Activated CD4-positive, alpha-beta T cell treated with anti-CD3 and anti-CD28 coated beads, Interleukin-2, Interleukin-6, amounts not matched to agents 100 ng/mL and 50 ng/mL, durations not matched to agents 16 hours and 8 hours (primary cell): ENCODE measurements at regions not wholly inside any gene's neighbourhood (a gene's known extent, or its start where the extent isn't known, plus 50 kb on each side); places are given as distances from the start of the nearest gene placed in this dataset.
A peak's percentile ranks its signal among the peaks of the same experiment; 100 is the strongest.
"Not testable (repeated sequence)": the region's sequence is repeated elsewhere in the genome, so short reads cannot be mapped to it uniquely, and the experiment has no call there.

ENCODE experiments used
- DNase-seq: peaks from one replicate; pipeline ENCODE4 v3.0.0-alpha.2; 2020

- DNase-seq, result no peak
Measured at GRCh38 chr7:124322561-124322960, 289.7 kb upstream of the TMEM229A start.

- no peak for DNase-seq
Measured at GRCh38 chr7:124318721-124319450, 286.0 kb upstream of the TMEM229A start.

- DNase-seq, result no peak
Measured at GRCh38 chr7:124310934-124311390, 278.1 kb upstream of the TMEM229A start.

- DNase-seq, result no peak
Measured at GRCh38 chr7:124308384-124308783, 275.5 kb upstream of the TMEM229A start.

GRCh38 chr7:124295289-124295688, 262.4 kb upstream of the TMEM229A start:
- no peak for DNase-seq

- no peak for DNase-seq
Measured at GRCh38 chr7:124284937-124285336, 252.1 kb upstream of the TMEM229A start.

GRCh38 chr7:124276005-124276622, 243.2 kb upstream of the TMEM229A start:
- DNase-seq, result peak; percentile 33

GRCh38 chr7:124275411-124275810, 242.5 kb upstream of the TMEM229A start:
- no peak for DNase-seq

- no peak for DNase-seq
Measured at GRCh38 chr7:124269774-124270173, 236.9 kb upstream of the TMEM229A start.

- DNase-seq, result no peak
Measured at GRCh38 chr7:124267154-124267553, 234.3 kb upstream of the TMEM229A start.

- DNase-seq, result peak; percentile 4
Measured at GRCh38 chr7:124263232-124263827, 230.5 kb upstream of the TMEM229A start.

GRCh38 chr7:124261710-124262109, 228.8 kb upstream of the TMEM229A start:
- no peak for DNase-seq

- DNase-seq, result no peak
Measured at GRCh38 chr7:124257638-124258308, 224.9 kb upstream of the TMEM229A start.

GRCh38 chr7:124255041-124255655, 222.3 kb upstream of the TMEM229A start:
- DNase-seq, result no peak

- no peak for DNase-seq
Measured at GRCh38 chr7:124254396-124254795, 221.5 kb upstream of the TMEM229A start.

- DNase-seq, result no peak
Measured at GRCh38 chr7:124251636-124252035, 218.8 kb upstream of the TMEM229A start.

- no peak for DNase-seq
Measured at GRCh38 chr7:124250297-124251034, 217.6 kb upstream of the TMEM229A start.

GRCh38 chr7:124247691-124248090, 214.8 kb upstream of the TMEM229A start:
- DNase-seq, result no peak

GRCh38 chr7:124246262-124246863, 213.5 kb upstream of the TMEM229A start:
- no peak for DNase-seq

GRCh38 chr7:124244469-124244868, 211.6 kb upstream of the TMEM229A start:
- not testable (repeated sequence) for DNase-seq

- no peak for DNase-seq
Measured at GRCh38 chr7:124219681-124220080, 186.8 kb upstream of the TMEM229A start.

GRCh38 chr7:124208642-124209041, 175.8 kb upstream of the TMEM229A start:
- no peak for DNase-seq
